ENCODE measurements at regions not wholly inside any gene's neighbourhood (a gene's known extent, or its start where the extent isn't known, plus 50 kb on each side); places are given as distances from the start of the nearest gene placed in this dataset.

- no peaks in the 10 kb centered on the region for H3K4me1 ChIP-seq (ENCODE audit: control insufficient read depth in 2 of 3, insufficient read depth in 2 of 3, low read depth in 1 of 3, low read length in 3 of 3)
- H3K27me3 ChIP-seq (ENCODE audit: control insufficient read depth, insufficient read depth, low read length): no peaks in the 10 kb centered on the region
- FAIRE-seq (no peak), DNase-seq (no peak)
- TF ChIP-seq, protein P1, sequence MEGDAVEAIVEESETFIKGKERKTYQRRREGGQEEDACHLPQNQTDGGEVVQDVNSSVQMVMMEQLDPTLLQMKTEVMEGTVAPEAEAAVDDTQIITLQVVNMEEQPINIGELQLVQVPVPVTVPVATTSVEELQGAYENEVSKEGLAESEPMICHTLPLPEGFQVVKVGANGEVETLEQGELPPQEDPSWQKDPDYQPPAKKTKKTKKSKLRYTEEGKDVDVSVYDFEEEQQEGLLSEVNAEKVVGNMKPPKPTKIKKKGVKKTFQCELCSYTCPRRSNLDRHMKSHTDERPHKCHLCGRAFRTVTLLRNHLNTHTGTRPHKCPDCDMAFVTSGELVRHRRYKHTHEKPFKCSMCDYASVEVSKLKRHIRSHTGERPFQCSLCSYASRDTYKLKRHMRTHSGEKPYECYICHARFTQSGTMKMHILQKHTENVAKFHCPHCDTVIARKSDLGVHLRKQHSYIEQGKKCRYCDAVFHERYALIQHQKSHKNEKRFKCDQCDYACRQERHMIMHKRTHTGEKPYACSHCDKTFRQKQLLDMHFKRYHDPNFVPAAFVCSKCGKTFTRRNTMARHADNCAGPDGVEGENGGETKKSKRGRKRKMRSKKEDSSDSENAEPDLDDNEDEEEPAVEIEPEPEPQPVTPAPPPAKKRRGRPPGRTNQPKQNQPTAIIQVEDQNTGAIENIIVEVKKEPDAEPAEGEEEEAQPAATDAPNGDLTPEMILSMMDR (IDR thresholded peaks at IDR 0.05; ENCODE audit: borderline replicate concordance, extremely low read depth, insufficient read depth): no peak
- intact Hi-C loops (cut with DNase I): no loop called here
- H3K27ac ChIP-seq (ENCODE audit: low read depth in 2 of 2, low read length in 2 of 2): no peak overlapping the region
- no peaks in the 10 kb centered on the region for H3K9me3 ChIP-seq (ENCODE audit: control insufficient read depth in 2 of 3, insufficient read depth in 1 of 3, low read length in 3 of 3)
- H3K9ac ChIP-seq (ENCODE audit: low read length in 3 of 3): no peak overlapping the region
- H3K36me3 ChIP-seq (ENCODE audit: control insufficient read depth in 2 of 3, insufficient read depth in 3 of 3, low read length in 3 of 3): no peaks in the 10 kb centered on the region
- H3K4me3 ChIP-seq (ENCODE audit: low read length in 3 of 3): no peak overlapping the region
Measured at GRCh38 chr1:193566735-193567134, 380.3 kb upstream of the B3GALT2 start.

- H3K27ac ChIP-seq (ENCODE audit: low read depth in 2 of 2, low read length in 2 of 2): no peak overlapping the region
- peak; percentile 47 for FAIRE-seq
- intact Hi-C loops (cut with DNase I): no loop called here
Measured at GRCh38 chr1:193565971-193566577, 379.7 kb upstream of the B3GALT2 start.

DNA sequence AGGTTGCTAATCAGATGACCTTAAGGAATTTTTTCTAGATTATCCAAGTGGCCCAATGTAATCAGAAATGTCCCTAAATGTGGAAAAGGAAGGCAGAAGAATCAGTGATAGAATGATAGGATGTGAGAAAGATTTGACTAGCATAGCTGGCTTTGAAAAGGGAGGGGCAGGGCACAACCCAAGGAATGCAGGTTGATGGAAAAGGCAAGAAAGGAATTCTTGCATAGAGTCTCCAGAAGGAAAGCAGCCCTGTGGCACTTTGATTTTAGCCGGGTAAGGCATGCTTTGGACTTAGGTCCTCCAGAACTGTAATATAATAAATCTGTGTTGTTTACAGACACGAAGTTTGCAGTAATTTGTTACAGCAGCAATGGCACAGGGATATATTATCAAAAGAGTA, 375.7 kb upstream of the B3GALT2 start:
- no peaks in the 10 kb centered on the region for H3K27me3 ChIP-seq (ENCODE audit: control insufficient read depth, insufficient read depth, low read length)
- no peaks in the 10 kb centered on the region for H3K4me1 ChIP-seq (ENCODE audit: control insufficient read depth in 2 of 3, insufficient read depth in 2 of 3, low read depth in 1 of 3, low read length in 3 of 3)
- no peak overlapping the region for H3K4me3 ChIP-seq (ENCODE audit: low read length in 3 of 3)
- no peaks in the 10 kb centered on the region for H3K9me3 ChIP-seq (ENCODE audit: control insufficient read depth in 2 of 3, insufficient read depth in 1 of 3, low read length in 3 of 3)
- H3K9ac ChIP-seq (ENCODE audit: low read length in 3 of 3): no peak overlapping the region
- intact Hi-C loops (cut with DNase I): no loop called here
- H3K36me3 ChIP-seq (ENCODE audit: control insufficient read depth in 2 of 3, insufficient read depth in 3 of 3, low read length in 3 of 3): no peaks in the 10 kb centered on the region
- DNase-seq (no peak), FAIRE-seq (no peak)
- H3K27ac ChIP-seq (ENCODE audit: low read depth in 2 of 2, low read length in 2 of 2): no peak overlapping the region
- TF ChIP-seq, protein P1 (IDR thresholded peaks at IDR 0.05; ENCODE audit: borderline replicate concordance, extremely low read depth, insufficient read depth): no peak

More at GRCh38 chr1:193565971-193566577, 379.7 kb upstream of the B3GALT2 start:
- TF ChIP-seq, protein P1 (IDR thresholded peaks at IDR 0.05; ENCODE audit: borderline replicate concordance, extremely low read depth, insufficient read depth): no peak
- Histone ChIP-seq H3K9me3 (ENCODE audit: control insufficient read depth in 2 of 3, insufficient read depth in 1 of 3, low read length in 3 of 3) (no peaks in the 10 kb centered on the region), H3K9ac (ENCODE audit: low read length in 3 of 3) (no peak overlapping the region), H3K4me1 (ENCODE audit: control insufficient read depth in 2 of 3, insufficient read depth in 2 of 3, low read depth in 1 of 3, low read length in 3 of 3) (no peaks in the 10 kb centered on the region), H3K36me3 (ENCODE audit: control insufficient read depth in 2 of 3, insufficient read depth in 3 of 3, low read length in 3 of 3) (no peaks in the 10 kb centered on the region), H3K27me3 (ENCODE audit: control insufficient read depth, insufficient read depth, low read length) (no peaks in the 10 kb centered on the region), H3K4me3 (ENCODE audit: low read length in 3 of 3) (no peak overlapping the region)
- DNase-seq: no peak

Data from kidney (tissue), 13 donors.